HL-60 (cell line): ENCODE measurements at regions not wholly inside any gene's neighbourhood (a gene's known extent, or its start where the extent isn't known, plus 50 kb on each side); places are given as distances from the start of the nearest gene placed in this dataset.

Source experiments
- DNase-seq, 2 experiments: peaks; one replicate each; pipeline ENCODE4 v3.0.0-alpha.2; 2010 to 2020; ENCODE audit warnings: low read depth in 1 of 2, low spot score in 1 of 2
- H3K27ac ChIP-seq: fragments of 250-450 bp; sonication (Bioruptor Pico); replicated peaks from 2 replicates; pipeline ENCODE4 v1.5.1; 2020; ENCODE audit warnings: mild to moderate bottlenecking, moderate library complexity
- H3K27me3 ChIP-seq: fragments of 250-450 bp; sonication (Bioruptor Pico); 2 replicates; pipeline ENCODE4 v1.5.1; 2021; ENCODE audit warnings: mild to moderate bottlenecking, moderate library complexity; ENCODE audit not compliant: insufficient read depth, poor library complexity, severe bottlenecking
- H3K4me3 ChIP-seq: replicated peaks from 2 replicates; pipeline ENCODE4 v1.5.1; 2011; ENCODE audit warnings: mild to moderate bottlenecking, control low read depth, low read length; ENCODE audit not compliant: insufficient read depth
- CTCF ChIP-seq: IDR thresholded peaks from one replicate; pipeline ENCODE4 v1.5.1; 2011; ENCODE audit warnings: low read length, control low read depth, inconsistent platforms; ENCODE audit not compliant: insufficient read depth
- GABPA ChIP-seq: IDR thresholded peaks from 2 replicates; pipeline ENCODE4 v1.6.1; 2012; ENCODE audit warnings: low read depth
- POLR2AphosphoS5 ChIP-seq: IDR thresholded peaks from 2 replicates; pipeline ENCODE4 v1.6.1; 2012; ENCODE audit warnings: low read depth
- SPI1 ChIP-seq: IDR thresholded peaks from 2 replicates; pipeline ENCODE4 v1.6.1; 2012; ENCODE audit warnings: low read depth, mild to moderate bottlenecking, borderline replicate concordance
- TF ChIP-seq, protein P1 (sequence below): IDR thresholded peaks from 2 replicates; pipeline ENCODE4 v1.6.1; 2012; ENCODE audit warnings: low read depth; ENCODE audit not compliant: insufficient replicate concordance

DNA sequence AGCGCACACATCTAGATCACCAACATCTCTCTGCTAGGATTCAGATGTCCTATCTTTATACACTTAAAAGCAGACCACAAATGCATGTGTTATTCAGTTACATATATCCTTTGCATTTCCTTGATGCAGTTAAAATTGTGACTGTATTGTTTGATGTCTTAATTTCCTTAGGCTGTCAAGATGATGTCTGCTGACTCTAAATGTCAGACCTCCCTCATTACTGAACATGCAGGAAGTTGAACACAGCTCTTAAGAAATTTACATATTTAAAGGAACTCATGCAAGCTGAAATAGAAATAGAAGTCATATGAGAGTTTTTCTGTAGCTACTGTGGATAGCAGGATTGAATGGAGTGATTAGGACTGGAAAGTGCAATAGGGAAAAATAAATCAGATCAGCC is 336.5 kb upstream of the SEMA6A start:
- DNase-seq = no peak
- Histone ChIP-seq H3K27me3 (no peaks in the 10 kb centered on the region), H3K27ac (no peak overlapping the region), H3K4me3 (no peak overlapping the region)
- TF ChIP-seq, protein P1, sequence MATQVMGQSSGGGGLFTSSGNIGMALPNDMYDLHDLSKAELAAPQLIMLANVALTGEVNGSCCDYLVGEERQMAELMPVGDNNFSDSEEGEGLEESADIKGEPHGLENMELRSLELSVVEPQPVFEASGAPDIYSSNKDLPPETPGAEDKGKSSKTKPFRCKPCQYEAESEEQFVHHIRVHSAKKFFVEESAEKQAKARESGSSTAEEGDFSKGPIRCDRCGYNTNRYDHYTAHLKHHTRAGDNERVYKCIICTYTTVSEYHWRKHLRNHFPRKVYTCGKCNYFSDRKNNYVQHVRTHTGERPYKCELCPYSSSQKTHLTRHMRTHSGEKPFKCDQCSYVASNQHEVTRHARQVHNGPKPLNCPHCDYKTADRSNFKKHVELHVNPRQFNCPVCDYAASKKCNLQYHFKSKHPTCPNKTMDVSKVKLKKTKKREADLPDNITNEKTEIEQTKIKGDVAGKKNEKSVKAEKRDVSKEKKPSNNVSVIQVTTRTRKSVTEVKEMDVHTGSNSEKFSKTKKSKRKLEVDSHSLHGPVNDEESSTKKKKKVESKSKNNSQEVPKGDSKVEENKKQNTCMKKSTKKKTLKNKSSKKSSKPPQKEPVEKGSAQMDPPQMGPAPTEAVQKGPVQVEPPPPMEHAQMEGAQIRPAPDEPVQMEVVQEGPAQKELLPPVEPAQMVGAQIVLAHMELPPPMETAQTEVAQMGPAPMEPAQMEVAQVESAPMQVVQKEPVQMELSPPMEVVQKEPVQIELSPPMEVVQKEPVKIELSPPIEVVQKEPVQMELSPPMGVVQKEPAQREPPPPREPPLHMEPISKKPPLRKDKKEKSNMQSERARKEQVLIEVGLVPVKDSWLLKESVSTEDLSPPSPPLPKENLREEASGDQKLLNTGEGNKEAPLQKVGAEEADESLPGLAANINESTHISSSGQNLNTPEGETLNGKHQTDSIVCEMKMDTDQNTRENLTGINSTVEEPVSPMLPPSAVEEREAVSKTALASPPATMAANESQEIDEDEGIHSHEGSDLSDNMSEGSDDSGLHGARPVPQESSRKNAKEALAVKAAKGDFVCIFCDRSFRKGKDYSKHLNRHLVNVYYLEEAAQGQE = no peak
- TF ChIP-seq CTCF = no peak
- no peak for TF ChIP-seq SPI1
- no peak for TF ChIP-seq GABPA
- no peak for TF ChIP-seq POLR2AphosphoS5

GRCh38 chr5:116908537-116908936 is 333.9 kb upstream of the SEMA6A start:
- Histone ChIP-seq H3K4me3 (no peak overlapping the region), H3K27ac (no peak overlapping the region), H3K27me3 (no peaks in the 10 kb centered on the region)
- no peak for DNase-seq
- TF ChIP-seq CTCF (no peak), SPI1 (no peak), GABPA (no peak), POLR2AphosphoS5 (no peak)
- TF ChIP-seq, protein P1 = no peak

DNA sequence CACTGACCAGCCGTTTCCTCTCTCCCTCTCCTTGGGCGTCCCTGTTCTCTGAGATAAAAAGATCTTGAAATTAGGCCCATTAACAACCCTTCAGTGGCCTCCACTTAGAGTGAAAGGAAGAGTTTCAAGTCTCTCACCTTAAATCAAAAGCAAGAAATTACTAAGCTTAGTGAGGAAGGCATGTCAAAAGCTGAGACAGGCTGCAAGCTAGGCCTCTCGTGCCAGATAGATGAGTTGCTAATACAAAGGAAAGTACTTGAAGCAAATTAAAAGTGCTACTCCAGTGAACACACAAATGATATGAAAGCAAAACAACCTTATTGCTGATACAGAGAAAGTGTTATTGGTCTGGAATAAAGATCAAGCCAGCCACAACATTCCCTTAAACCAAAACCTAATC is 331.3 kb upstream of the SEMA6A start:
- H3K27ac ChIP-seq = no peak overlapping the region
- H3K27me3 ChIP-seq = no peaks in the 10 kb centered on the region
- no peak overlapping the region for H3K4me3 ChIP-seq
- no peak for DNase-seq
- TF ChIP-seq POLR2AphosphoS5 = no peak

- DNase-seq = no peak
- no peaks in the 10 kb centered on the region for H3K27me3 ChIP-seq
- no peak for TF ChIP-seq POLR2AphosphoS5
- TF ChIP-seq GABPA = no peak
- TF ChIP-seq SPI1 = no peak
- TF ChIP-seq, protein P1 = no peak
- no peak for TF ChIP-seq CTCF
- H3K27ac ChIP-seq = no peak overlapping the region
- no peak overlapping the region for H3K4me3 ChIP-seq
Measured at GRCh38 chr5:116900793-116901192, 326.2 kb upstream of the SEMA6A start.
